HL-60 (cell line): ENCODE measurements at regions not wholly inside any gene's neighbourhood (a gene's known extent, or its start where the extent isn't known, plus 50 kb on each side); places are given as distances from the start of the nearest gene placed in this dataset.
"Not testable (repeated sequence)": the region's sequence is repeated elsewhere in the genome, so short reads cannot be mapped to it uniquely, and the experiment has no call there.

ENCODE experiments used
- POLR2AphosphoS5 ChIP-seq: IDR thresholded peaks from 2 replicates; pipeline ENCODE4 v1.6.1; 2012; ENCODE audit warnings: low read depth
- TF ChIP-seq, protein P1 (sequence below): IDR thresholded peaks from one replicate; pipeline ENCODE4 v1.5.1; 2011; ENCODE audit warnings: low read length, control low read depth, inconsistent platforms; ENCODE audit not compliant: insufficient read depth
- TF ChIP-seq, protein P2 (sequence below): IDR thresholded peaks from 2 replicates; pipeline ENCODE4 v1.6.1; 2012; ENCODE audit warnings: low read depth; ENCODE audit not compliant: insufficient replicate concordance

DNA sequence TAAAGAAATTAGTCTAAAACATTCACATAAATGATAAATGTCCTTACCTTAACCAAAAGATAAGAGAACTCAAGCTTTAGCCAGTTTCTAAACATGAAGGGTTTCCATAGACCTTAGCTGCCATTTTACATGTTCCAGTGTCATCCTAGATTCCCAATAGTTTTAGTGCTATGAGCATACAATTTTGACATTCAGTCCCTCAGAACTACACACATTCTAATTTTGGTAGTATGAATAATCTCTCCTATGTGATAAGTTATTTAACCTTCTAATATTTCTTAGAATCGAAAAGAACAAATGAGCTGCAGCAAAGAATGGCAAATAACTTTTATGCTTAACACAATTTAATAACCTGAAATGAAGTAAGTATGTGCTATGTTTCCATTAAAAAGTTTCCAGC, 338.5 kb downstream of the TYW1 start:
- TF ChIP-seq, protein P1, sequence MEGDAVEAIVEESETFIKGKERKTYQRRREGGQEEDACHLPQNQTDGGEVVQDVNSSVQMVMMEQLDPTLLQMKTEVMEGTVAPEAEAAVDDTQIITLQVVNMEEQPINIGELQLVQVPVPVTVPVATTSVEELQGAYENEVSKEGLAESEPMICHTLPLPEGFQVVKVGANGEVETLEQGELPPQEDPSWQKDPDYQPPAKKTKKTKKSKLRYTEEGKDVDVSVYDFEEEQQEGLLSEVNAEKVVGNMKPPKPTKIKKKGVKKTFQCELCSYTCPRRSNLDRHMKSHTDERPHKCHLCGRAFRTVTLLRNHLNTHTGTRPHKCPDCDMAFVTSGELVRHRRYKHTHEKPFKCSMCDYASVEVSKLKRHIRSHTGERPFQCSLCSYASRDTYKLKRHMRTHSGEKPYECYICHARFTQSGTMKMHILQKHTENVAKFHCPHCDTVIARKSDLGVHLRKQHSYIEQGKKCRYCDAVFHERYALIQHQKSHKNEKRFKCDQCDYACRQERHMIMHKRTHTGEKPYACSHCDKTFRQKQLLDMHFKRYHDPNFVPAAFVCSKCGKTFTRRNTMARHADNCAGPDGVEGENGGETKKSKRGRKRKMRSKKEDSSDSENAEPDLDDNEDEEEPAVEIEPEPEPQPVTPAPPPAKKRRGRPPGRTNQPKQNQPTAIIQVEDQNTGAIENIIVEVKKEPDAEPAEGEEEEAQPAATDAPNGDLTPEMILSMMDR = not testable (repeated sequence)
- TF ChIP-seq POLR2AphosphoS5 = not testable (repeated sequence)
- TF ChIP-seq, protein P2, sequence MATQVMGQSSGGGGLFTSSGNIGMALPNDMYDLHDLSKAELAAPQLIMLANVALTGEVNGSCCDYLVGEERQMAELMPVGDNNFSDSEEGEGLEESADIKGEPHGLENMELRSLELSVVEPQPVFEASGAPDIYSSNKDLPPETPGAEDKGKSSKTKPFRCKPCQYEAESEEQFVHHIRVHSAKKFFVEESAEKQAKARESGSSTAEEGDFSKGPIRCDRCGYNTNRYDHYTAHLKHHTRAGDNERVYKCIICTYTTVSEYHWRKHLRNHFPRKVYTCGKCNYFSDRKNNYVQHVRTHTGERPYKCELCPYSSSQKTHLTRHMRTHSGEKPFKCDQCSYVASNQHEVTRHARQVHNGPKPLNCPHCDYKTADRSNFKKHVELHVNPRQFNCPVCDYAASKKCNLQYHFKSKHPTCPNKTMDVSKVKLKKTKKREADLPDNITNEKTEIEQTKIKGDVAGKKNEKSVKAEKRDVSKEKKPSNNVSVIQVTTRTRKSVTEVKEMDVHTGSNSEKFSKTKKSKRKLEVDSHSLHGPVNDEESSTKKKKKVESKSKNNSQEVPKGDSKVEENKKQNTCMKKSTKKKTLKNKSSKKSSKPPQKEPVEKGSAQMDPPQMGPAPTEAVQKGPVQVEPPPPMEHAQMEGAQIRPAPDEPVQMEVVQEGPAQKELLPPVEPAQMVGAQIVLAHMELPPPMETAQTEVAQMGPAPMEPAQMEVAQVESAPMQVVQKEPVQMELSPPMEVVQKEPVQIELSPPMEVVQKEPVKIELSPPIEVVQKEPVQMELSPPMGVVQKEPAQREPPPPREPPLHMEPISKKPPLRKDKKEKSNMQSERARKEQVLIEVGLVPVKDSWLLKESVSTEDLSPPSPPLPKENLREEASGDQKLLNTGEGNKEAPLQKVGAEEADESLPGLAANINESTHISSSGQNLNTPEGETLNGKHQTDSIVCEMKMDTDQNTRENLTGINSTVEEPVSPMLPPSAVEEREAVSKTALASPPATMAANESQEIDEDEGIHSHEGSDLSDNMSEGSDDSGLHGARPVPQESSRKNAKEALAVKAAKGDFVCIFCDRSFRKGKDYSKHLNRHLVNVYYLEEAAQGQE = not testable (repeated sequence)
